ENCODE measurements at regions not wholly inside any gene's neighbourhood (a gene's known extent, or its start where the extent isn't known, plus 50 kb on each side); places are given as distances from the start of the nearest gene placed in this dataset.
A peak's percentile ranks its signal among the peaks of the same experiment; 100 is the strongest.

- DNase-seq = no peak
- Histone ChIP-seq H3K4me3 (no peak overlapping the region), H3K36me3 (no peaks in the 10 kb centered on the region), H3K27me3 (no peaks in the 10 kb centered on the region), H3K27ac (no peak overlapping the region), H3K9me3 (no peaks in the 10 kb centered on the region), H3K4me1 (no peaks in the 10 kb centered on the region)
- no peak for TF ChIP-seq CTCF (IDR thresholded peaks at IDR 0.05)
- no peak for TF ChIP-seq POLR2A (IDR thresholded peaks at IDR 0.05)
- intact Hi-C loops (cut with DNase I) = no loop called here
- WGBS, 4 donors = 86 to 90% (median 88%) methylated on average over 3 of the region's 3 CpGs
- ATAC-seq = no peak
Observed at GRCh38 chr14:84236290-84236689, 1293.7 kb upstream of the FLRT2 start.

- Histone ChIP-seq H3K9me3 (peaks cover 0 to 4% (median 0%) of the 10 kb centered on the region in 12 donors), H3K36me3 (no peaks in the 10 kb centered on the region), H3K27ac (no peak overlapping the region), H3K4me3 (no peak overlapping the region), H3K27me3 (no peaks in the 10 kb centered on the region), H3K4me1 (no peaks in the 10 kb centered on the region)
- DNase-seq (no peak), ATAC-seq (no peak)
- intact Hi-C loops (cut with DNase I) = no loop called here
- 88 to 92% (median 90%) methylated on average over 2 of the region's 2 CpGs for WGBS, 4 donors
- TF ChIP-seq POLR2A (IDR thresholded peaks at IDR 0.05) (no peak), CTCF (IDR thresholded peaks at IDR 0.05) (no peak)
Observed at GRCh38 chr14:84237881-84238280, 1292.1 kb upstream of the FLRT2 start.

GRCh38 chr14:84247693-84248092 lies 1282.3 kb upstream of the FLRT2 start:
- no peak for DNase-seq
- Histone ChIP-seq H3K27me3 (no peaks in the 10 kb centered on the region), H3K9me3 (peaks cover 0 to 6% (median 0%) of the 10 kb centered on the region in 12 donors), H3K4me1 (peaks cover 0 to 21% (median 2%) of the 10 kb centered on the region in 12 donors), H3K4me3 (no peak overlapping the region), H3K36me3 (no peaks in the 10 kb centered on the region), H3K27ac (no peak overlapping the region)
- 95 to 100% (median 98%) methylated on average over 1 of the region's 1 CpG for WGBS, 4 donors
- intact Hi-C loops (cut with DNase I) = no loop called here
- ATAC-seq = no peak
- no peak for TF ChIP-seq POLR2A (IDR thresholded peaks at IDR 0.05)
- no peak for TF ChIP-seq CTCF (IDR thresholded peaks at IDR 0.05)

GRCh38 chr14:84250893-84251292 lies 1279.1 kb upstream of the FLRT2 start:
- H3K9me3 ChIP-seq = no peaks in the 10 kb centered on the region
- TF ChIP-seq POLR2A (IDR thresholded peaks at IDR 0.05) = no peak
- H3K4me3 ChIP-seq = no peak overlapping the region
- no peaks in the 10 kb centered on the region for H3K36me3 ChIP-seq
- H3K27me3 ChIP-seq = no peaks in the 10 kb centered on the region
- DNase-seq = no peak
- WGBS, 4 donors = 43 to 56% (median 48%) methylated on average over 1 of the region's 1 CpG
- intact Hi-C loops (cut with DNase I) = loop anchor here in 1 of 10 donors (5.0 kb wide), 1 partner anchor 1281 kb away; the partner anchor contains the start of gene FLRT2
- peak in 1 of 4 donors; percentile 52 for ATAC-seq
- no peak overlapping the region for H3K27ac ChIP-seq
- peaks cover 0 to 35% (median 2%) of the 10 kb centered on the region in 12 donors for H3K4me1 ChIP-seq
